Sigmoid colon (tissue), 4 donors: ENCODE measurements at regions not wholly inside any gene's neighbourhood (a gene's known extent, or its start where the extent isn't known, plus 50 kb on each side); places are given as distances from the start of the nearest gene placed in this dataset.

Experiments used
- EP300 ChIP-seq, 4 donors: sonication (generic); formaldehyde crosslinking; IDR thresholded peaks; one replicate each; pipeline ENCODE4 v1.6.1; 2017; ENCODE audit warnings: antibody characterized with exemption in 4 of 4
- POLR2A ChIP-seq, 2 donors: fragments of 450-650 bp; IDR thresholded peaks; one replicate each; pipeline ENCODE4 v1.6.1; 2016; ENCODE audit warnings: antibody characterized with exemption in 2 of 2, mild to moderate bottlenecking in 2 of 2, moderate library complexity in 2 of 2
- POLR2AphosphoS5 ChIP-seq, 4 donors: sonication (generic); formaldehyde crosslinking; IDR thresholded peaks; one replicate each; pipeline ENCODE4 v1.6.1; 2017; ENCODE audit warnings: antibody characterized with exemption in 4 of 4
- TF ChIP-seq, protein P1 (sequence below), 4 experiments: fragments of 450-650 bp in 3 of 4; fragments of 200-600 bp in 1 of 4; IDR thresholded peaks; one replicate each; pipeline ENCODE4 v1.5.1; 2016 to 2019; ENCODE audit warnings: antibody characterized with exemption in 4 of 4, mild to moderate bottlenecking in 3 of 4, moderate library complexity in 2 of 4

DNA sequence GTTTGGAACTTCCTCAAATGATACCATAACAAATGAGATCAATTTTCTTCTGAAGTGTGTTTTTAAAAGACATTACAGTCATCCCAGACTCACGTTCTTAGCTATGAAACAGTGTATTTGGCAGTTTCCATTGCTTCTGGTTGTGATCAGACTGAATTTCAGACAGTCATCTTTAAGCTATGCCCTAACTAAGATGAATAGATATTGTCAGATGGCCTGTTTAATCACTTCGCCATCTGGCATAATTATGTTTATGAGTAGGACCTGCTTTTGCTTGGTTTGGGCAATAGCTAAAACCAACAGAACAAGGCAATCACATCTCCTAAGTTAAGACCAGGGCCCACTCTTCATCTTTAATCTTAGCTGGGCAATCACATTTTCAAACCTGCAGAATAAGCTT is 313.1 kb downstream of the SV2B start:
- TF ChIP-seq POLR2A (IDR thresholded peaks at IDR 0.05) (no peak), POLR2AphosphoS5 (IDR thresholded peaks at IDR 0.05) (no peak), EP300 (IDR thresholded peaks at IDR 0.05) (no peak)
- TF ChIP-seq, protein P1, sequence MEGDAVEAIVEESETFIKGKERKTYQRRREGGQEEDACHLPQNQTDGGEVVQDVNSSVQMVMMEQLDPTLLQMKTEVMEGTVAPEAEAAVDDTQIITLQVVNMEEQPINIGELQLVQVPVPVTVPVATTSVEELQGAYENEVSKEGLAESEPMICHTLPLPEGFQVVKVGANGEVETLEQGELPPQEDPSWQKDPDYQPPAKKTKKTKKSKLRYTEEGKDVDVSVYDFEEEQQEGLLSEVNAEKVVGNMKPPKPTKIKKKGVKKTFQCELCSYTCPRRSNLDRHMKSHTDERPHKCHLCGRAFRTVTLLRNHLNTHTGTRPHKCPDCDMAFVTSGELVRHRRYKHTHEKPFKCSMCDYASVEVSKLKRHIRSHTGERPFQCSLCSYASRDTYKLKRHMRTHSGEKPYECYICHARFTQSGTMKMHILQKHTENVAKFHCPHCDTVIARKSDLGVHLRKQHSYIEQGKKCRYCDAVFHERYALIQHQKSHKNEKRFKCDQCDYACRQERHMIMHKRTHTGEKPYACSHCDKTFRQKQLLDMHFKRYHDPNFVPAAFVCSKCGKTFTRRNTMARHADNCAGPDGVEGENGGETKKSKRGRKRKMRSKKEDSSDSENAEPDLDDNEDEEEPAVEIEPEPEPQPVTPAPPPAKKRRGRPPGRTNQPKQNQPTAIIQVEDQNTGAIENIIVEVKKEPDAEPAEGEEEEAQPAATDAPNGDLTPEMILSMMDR (IDR thresholded peaks at IDR 0.05) = no peak
